ENCODE measurements at regions not wholly inside any gene's neighbourhood (a gene's known extent, or its start where the extent isn't known, plus 50 kb on each side); places are given as distances from the start of the nearest gene placed in this dataset.

DNA sequence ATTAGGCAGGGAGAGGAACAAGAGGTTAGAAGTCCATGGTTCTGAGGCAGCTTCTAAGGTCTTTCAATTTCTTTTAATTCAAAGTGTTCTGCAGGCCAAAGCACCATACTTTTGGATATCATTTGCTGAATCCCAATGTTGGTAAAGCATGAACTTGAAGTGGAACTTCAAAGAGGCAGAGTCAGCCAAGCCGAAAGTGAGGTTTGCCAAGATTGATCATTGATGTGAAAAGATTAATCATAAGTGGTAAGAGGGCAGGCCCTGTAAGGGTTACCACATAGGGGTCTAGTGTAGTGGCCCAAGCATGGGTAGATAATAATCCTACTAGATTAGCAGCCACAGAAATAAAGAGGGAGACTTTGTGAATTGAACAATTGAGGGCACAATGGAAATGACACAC, 191.7 kb upstream of the DIO2 start:
- no peak for TF ChIP-seq EZH2 (IDR thresholded peaks at IDR 0.05; ENCODE audit: insufficient read depth, poor library complexity, severe bottlenecking)
- no peak for TF ChIP-seq EZH2phosphoT487 (IDR thresholded peaks at IDR 0.05; ENCODE audit: insufficient read depth, low read depth)
